Astrocyte of the spinal cord (primary cell): ENCODE measurements at regions not wholly inside any gene's neighbourhood (a gene's known extent, or its start where the extent isn't known, plus 50 kb on each side); places are given as distances from the start of the nearest gene placed in this dataset.

Source experiments
- DNase-seq: peaks from one replicate; pipeline ENCODE4 v3.0.0; 2011; ENCODE audit warnings: low read depth, low spot score
- H3K4me3 ChIP-seq: 2 replicates; pipeline ENCODE4 v1.5.1; 2011; ENCODE audit warnings: low read depth, mild to moderate bottlenecking, low read length, moderate library complexity
- in situ Hi-C: cut with HindIII; loops from 2 replicates; pipeline ENCODE4 v1.10.0; 2017; ENCODE audit warnings: low sequenced_read_pairs
- TF ChIP-seq, protein P1 (sequence below): IDR thresholded peaks from 2 replicates; pipeline ENCODE4 v1.5.1; 2012; ENCODE audit warnings: low read depth, mild to moderate bottlenecking, low read length, inconsistent platforms

DNA sequence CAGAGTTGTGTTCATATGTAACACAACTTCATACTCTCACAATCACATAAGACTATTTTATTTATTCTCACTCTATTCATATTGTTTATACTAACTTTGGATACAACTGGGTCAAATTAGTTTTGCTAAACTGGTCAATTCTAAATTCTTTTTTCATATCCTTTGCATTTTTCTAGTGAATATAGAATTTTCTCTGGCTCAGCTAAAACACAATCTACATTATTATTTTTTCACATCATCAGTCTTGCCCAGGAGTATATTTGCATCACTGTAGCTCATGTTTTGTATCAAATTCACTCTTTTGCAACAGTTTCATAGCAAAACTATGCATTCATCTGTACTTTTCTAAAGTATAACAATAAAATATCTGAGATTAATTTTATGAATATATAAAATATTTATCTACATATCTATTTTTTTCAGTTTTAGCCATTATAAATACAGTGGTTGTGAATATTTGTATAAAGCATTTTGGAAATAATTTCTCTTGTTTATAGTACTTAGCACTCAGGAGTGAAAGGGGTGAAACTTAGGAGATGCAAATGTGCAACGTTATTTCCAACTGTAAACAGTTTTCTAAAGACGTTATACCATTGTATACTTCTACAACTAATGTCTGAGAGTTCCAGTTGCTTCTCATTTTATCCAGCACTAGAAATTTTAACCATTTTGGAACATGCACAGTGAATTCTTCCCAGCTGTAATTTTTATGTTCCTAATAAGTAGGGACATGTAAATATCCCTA lies 854.6 kb downstream of the CBLN2 start:
- in situ Hi-C loops, result no loop called here
- no peak for DNase-seq
- TF ChIP-seq, protein P1, sequence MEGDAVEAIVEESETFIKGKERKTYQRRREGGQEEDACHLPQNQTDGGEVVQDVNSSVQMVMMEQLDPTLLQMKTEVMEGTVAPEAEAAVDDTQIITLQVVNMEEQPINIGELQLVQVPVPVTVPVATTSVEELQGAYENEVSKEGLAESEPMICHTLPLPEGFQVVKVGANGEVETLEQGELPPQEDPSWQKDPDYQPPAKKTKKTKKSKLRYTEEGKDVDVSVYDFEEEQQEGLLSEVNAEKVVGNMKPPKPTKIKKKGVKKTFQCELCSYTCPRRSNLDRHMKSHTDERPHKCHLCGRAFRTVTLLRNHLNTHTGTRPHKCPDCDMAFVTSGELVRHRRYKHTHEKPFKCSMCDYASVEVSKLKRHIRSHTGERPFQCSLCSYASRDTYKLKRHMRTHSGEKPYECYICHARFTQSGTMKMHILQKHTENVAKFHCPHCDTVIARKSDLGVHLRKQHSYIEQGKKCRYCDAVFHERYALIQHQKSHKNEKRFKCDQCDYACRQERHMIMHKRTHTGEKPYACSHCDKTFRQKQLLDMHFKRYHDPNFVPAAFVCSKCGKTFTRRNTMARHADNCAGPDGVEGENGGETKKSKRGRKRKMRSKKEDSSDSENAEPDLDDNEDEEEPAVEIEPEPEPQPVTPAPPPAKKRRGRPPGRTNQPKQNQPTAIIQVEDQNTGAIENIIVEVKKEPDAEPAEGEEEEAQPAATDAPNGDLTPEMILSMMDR, result no peak
- H3K4me3 ChIP-seq, result no peak overlapping the region

DNA sequence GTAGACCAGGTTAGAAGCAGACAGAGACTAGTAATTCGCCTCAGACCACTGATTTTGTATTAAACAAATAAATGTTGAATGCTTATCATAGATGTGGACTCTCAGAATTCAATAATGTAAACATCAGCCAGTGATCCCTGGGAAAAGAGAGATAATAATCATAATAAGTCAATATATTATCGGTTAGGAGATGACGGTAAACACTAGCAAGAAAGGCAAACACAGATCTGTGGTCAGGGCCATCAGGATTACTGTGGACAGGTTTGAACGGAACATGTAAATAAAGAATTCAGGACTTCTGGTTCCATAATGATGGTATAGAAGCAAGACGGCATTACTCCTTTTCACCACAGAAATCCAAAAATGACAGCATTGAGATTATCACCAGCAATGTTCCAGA lies 861.6 kb downstream of the CBLN2 start:
- TF ChIP-seq, protein P1, result no peak
- DNase-seq, result peak; percentile 1
- H3K4me3 ChIP-seq, result no peak overlapping the region
- in situ Hi-C loops, result no loop called here

DNA sequence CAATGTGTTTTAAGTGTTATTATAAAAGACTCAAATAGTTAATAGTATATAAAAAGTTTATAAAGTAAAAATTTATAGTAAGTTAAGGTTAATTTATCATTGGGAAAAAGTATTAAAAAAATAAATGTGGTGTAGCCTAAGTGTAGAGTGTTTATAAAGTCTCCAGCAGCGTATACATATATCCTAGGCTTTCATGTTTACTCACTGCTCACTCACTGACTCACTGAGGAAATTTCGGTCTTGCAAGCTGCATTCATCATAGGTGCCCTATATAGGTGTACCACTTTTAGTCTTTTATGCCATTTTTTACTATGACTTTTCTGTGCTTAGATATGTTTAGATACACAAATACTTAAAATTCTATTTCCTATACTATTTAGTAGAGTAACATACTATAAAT lies 866.0 kb downstream of the CBLN2 start:
- H3K4me3 ChIP-seq, result no peak overlapping the region
- no peak for DNase-seq
- TF ChIP-seq, protein P1, result no peak
- in situ Hi-C loops, result no loop called here

DNA sequence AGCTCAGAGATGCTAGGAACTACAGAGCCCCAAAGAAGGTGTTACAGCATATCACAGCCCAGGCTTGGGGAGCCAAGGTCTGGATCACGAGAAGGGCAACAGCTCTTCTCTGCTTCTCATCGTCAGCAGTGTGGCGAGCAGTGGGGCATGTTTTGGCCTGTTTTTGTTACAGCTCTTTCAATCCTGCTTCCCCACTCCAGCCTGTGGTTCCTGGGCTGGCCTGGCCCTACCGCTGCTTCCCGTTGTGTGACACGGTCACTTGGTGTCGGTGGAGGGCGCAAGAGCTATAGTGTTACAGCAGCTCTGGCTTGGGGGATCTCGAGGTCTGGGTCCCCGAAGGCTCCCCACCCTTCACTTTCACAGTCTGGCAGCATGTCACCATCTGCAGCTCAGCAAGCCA lies 870.2 kb downstream of the CBLN2 start:
- in situ Hi-C loops, result no loop called here
- no peak for DNase-seq
- no peak overlapping the region for H3K4me3 ChIP-seq
- TF ChIP-seq, protein P1, result no peak

DNA sequence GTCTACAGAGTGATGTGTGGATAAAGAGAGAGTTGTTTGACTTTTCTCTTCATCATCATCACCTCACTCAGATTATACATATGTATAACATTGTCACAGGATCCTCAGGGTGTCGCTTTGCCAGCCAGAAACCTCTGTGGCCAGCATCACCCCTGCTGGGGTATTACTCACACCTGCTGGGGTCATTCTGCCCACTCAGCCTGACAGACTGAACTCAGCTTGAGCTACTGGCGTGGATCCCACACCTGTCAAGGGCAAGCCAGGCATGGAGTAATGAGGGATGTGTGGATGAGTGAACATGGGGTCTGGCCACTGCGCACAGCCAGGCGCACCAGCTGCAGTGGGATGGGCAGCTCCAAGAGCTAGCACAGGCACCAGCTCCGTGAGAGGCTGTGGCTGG lies 870.6 kb downstream of the CBLN2 start:
- no peak overlapping the region for H3K4me3 ChIP-seq
- DNase-seq, result no peak
- TF ChIP-seq, protein P1, result no peak
- in situ Hi-C loops, result no loop called here

DNA sequence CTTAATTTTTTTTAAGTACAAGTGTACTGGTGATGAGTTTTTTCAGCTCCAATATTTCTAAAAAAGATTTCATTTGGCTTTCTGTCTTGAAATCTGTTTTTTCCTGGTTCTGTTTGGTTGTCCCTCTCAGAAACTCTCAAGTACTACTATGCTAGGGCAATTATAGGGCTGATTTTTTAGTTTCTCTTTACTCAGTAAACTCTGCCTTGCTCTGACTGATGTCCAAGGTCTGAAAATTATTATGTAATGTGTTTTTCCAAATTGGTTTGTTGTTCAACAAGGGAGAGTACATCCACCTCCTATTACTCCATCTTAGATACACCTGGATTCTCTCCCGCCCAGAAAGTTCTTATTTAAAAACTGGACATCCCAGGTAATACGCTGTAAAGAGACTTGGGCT lies 877.7 kb downstream of the CBLN2 start:
- in situ Hi-C loops, result no loop called here
- DNase-seq, result no peak
- TF ChIP-seq, protein P1, result no peak
- no peak overlapping the region for H3K4me3 ChIP-seq
